A673 (cell line): ENCODE measurements at regions not wholly inside any gene's neighbourhood (a gene's known extent, or its start where the extent isn't known, plus 50 kb on each side); places are given as distances from the start of the nearest gene placed in this dataset.

ENCODE experiments used
- CTCF ChIP-seq: fragments of 300-800, 200-600 bp; sonication (generic); conservative IDR thresholded peaks from 2 replicates; pipeline ENCODE4 v1.5.1; 2017; ENCODE audit warnings: low read depth, mild to moderate bottlenecking, antibody characterized with exemption, low read length, moderate library complexity, mixed read lengths
- EZH2 ChIP-seq: fragments of 200-600 bp; sonication (generic); IDR thresholded peaks from 2 replicates; pipeline ENCODE4 v1.6.1; 2017; ENCODE audit warnings: borderline replicate concordance, low read depth, mild to moderate bottlenecking, mixed read lengths, antibody characterized with exemption, low read length; ENCODE audit not compliant: poor library complexity, severe bottlenecking

GRCh38 chr20:7610681-7611080 lies 329.6 kb downstream of the HAO1 start:
- TF ChIP-seq CTCF = no peak
- no peak for TF ChIP-seq EZH2
